ENCODE measurements at regions not wholly inside any gene's neighbourhood (a gene's known extent, or its start where the extent isn't known, plus 50 kb on each side); places are given as distances from the start of the nearest gene placed in this dataset.

DNA sequence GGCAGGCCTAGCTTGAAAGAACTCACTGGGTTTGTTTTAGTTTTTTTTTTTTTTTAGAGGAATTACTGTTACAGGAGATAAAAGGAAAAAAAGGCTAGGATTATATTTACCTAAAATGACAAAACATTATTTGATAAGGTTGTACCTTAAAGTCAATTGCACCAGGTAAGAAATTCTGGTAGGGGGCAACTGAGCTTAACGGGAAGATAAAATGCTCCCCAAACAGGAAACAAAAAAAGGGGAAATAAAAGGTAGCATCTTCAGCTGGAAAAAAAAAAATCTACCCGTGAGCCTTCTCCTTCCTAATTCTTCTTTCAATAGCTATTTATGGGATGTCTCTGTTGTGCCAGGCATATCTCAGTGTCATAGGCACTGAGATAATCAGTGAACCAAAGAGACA lies 164.5 kb downstream of the PIK3R1 start:
- DNase-seq, result no peak
- TF ChIP-seq CTCF (IDR thresholded peaks at IDR 0.05) (no peak), POLR2A (IDR thresholded peaks at IDR 0.05) (no peak), EP300 (IDR thresholded peaks at IDR 0.05) (no peak)
- H3K4me1 ChIP-seq (ENCODE audit: insufficient read depth), result no peaks in the 10 kb centered on the region
- H3K27me3 ChIP-seq, result no peaks in the 10 kb centered on the region
- no peak overlapping the region for H3K27ac ChIP-seq
- H3K36me3 ChIP-seq, result no peaks in the 10 kb centered on the region
- H3K4me3 ChIP-seq, result no peak overlapping the region
- intact Hi-C loops (cut with DNase I), result no loop called here
- WGBS, 3 donors, result 35 to 54% (median 50%) methylated on average over 2 of the region's 2 CpGs
- H3K9me3 ChIP-seq, result no peaks in the 10 kb centered on the region

DNA sequence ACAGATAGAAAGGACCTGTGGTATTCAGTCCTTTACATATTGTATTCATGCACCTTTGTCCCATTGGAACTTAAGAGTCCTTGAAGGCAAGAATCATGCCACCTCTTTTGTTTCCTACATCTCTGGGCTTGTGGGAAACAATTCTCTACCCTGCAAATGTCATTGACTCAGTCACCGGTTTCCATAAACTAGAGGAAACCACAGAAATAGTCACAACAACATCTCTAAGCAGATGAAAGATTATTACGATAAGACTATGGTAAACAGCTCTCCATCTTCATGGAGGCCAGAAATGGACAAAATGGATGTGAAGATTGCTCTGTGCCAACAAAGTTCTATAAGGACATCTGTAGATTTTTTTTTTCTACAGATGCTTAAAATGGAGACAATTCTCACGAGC lies 165.5 kb downstream of the PIK3R1 start:
- no peaks in the 10 kb centered on the region for H3K27me3 ChIP-seq
- H3K4me1 ChIP-seq (ENCODE audit: insufficient read depth), result no peaks in the 10 kb centered on the region
- TF ChIP-seq EP300 (IDR thresholded peaks at IDR 0.05) (no peak), CTCF (IDR thresholded peaks at IDR 0.05) (no peak), POLR2A (IDR thresholded peaks at IDR 0.05) (no peak)
- no peaks in the 10 kb centered on the region for H3K36me3 ChIP-seq
- no peak overlapping the region for H3K4me3 ChIP-seq
- WGBS, 3 donors, result 88 to 94% (median 89%) methylated on average over 3 of the region's 3 CpGs
- no peaks in the 10 kb centered on the region for H3K9me3 ChIP-seq
- no peak for DNase-seq
- H3K27ac ChIP-seq, result no peak overlapping the region
- intact Hi-C loops (cut with DNase I), result no loop called here

DNA sequence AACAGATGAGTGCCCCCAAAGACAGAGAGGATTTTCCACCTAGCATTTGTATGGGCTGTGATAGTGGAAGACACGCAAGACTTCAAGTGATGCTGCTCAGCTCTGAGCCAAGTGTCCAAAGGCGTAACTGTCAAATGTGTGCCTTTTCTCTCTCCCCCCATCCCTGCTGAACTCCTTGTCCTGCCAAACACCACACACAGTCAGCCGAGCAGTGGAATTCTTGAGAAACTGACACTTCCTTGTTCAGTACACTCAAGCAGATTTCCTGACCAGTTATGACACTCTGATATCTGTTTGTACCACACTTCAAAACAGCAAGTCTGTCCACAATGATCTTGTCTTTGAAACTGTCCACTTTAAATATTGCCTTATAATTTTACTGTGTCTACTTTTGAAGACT lies 166.4 kb downstream of the PIK3R1 start:
- Histone ChIP-seq H3K4me3 (no peak overlapping the region), H3K9me3 (no peaks in the 10 kb centered on the region), H3K27me3 (no peaks in the 10 kb centered on the region), H3K4me1 (ENCODE audit: insufficient read depth) (no peaks in the 10 kb centered on the region), H3K36me3 (no peaks in the 10 kb centered on the region), H3K27ac (no peak overlapping the region)
- 77 to 96% (median 89%) methylated on average over 3 of the region's 3 CpGs for WGBS, 3 donors
- DNase-seq, result no peak
- intact Hi-C loops (cut with DNase I), result no loop called here
- TF ChIP-seq POLR2A (IDR thresholded peaks at IDR 0.05), result no peak
- TF ChIP-seq EP300 (IDR thresholded peaks at IDR 0.05), result no peak
- TF ChIP-seq CTCF (IDR thresholded peaks at IDR 0.05), result no peak

GRCh38 chr5:68382640-68383039 lies 167.1 kb downstream of the PIK3R1 start:
- H3K27me3 ChIP-seq, result no peaks in the 10 kb centered on the region
- no peak overlapping the region for H3K4me3 ChIP-seq
- intact Hi-C loops (cut with DNase I), result no loop called here
- no peaks in the 10 kb centered on the region for H3K4me1 ChIP-seq (ENCODE audit: insufficient read depth)
- DNase-seq, result no peak
- no peak overlapping the region for H3K27ac ChIP-seq
- no peak for TF ChIP-seq CTCF (IDR thresholded peaks at IDR 0.05)
- H3K36me3 ChIP-seq, result no peaks in the 10 kb centered on the region
- H3K9me3 ChIP-seq, result no peaks in the 10 kb centered on the region

DNA sequence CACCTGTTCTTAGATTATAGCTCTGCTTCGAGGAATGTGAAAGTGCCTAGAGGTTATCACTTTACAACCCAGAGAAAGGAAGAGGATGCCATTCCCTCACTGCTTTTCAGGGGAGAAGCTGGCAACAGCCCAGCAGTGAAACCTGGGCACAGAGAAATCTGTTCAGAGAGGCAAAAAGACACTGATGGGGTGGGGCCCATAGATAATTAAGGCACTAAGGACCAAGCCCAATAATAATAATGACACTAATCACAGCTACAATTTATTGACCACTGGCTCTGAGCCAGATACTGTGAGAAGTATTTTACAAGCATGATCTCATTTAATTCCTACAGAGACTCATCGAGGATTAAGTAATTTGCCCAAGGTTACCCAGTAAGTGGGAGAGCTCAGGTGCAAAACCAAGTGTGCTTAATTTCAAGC lies 168.3 kb downstream of the PIK3R1 start:
- Histone ChIP-seq H3K27ac (no peak overlapping the region), H3K27me3 (no peaks in the 10 kb centered on the region), H3K4me1 (ENCODE audit: insufficient read depth) (no peaks in the 10 kb centered on the region), H3K36me3 (no peaks in the 10 kb centered on the region), H3K4me3 (no peak overlapping the region), H3K9me3 (no peaks in the 10 kb centered on the region)
- 22 to 29% (median 26%) methylated on average over 2 of the region's 2 CpGs for WGBS, 3 donors
- intact Hi-C loops (cut with DNase I), result no loop called here
- DNase-seq, result no peak
- TF ChIP-seq POLR2A (IDR thresholded peaks at IDR 0.05) (no peak), EP300 (IDR thresholded peaks at IDR 0.05) (no peak), CTCF (IDR thresholded peaks at IDR 0.05) (no peak)

All from ovary (tissue), 7 donors.